HG02885 (cell line): ENCODE measurements at regions not wholly inside any gene's neighbourhood (a gene's known extent, or its start where the extent isn't known, plus 50 kb on each side); places are given as distances from the start of the nearest gene placed in this dataset.

Source experiments
- ATAC-seq: cut with Tn5 transposase; IDR thresholded peaks from one replicate; pipeline ENCODE4 v1.9.1; 2021; ENCODE audit warnings: mild to moderate bottlenecking; ENCODE audit not compliant: unreplicated experiment, poor library complexity

DNA sequence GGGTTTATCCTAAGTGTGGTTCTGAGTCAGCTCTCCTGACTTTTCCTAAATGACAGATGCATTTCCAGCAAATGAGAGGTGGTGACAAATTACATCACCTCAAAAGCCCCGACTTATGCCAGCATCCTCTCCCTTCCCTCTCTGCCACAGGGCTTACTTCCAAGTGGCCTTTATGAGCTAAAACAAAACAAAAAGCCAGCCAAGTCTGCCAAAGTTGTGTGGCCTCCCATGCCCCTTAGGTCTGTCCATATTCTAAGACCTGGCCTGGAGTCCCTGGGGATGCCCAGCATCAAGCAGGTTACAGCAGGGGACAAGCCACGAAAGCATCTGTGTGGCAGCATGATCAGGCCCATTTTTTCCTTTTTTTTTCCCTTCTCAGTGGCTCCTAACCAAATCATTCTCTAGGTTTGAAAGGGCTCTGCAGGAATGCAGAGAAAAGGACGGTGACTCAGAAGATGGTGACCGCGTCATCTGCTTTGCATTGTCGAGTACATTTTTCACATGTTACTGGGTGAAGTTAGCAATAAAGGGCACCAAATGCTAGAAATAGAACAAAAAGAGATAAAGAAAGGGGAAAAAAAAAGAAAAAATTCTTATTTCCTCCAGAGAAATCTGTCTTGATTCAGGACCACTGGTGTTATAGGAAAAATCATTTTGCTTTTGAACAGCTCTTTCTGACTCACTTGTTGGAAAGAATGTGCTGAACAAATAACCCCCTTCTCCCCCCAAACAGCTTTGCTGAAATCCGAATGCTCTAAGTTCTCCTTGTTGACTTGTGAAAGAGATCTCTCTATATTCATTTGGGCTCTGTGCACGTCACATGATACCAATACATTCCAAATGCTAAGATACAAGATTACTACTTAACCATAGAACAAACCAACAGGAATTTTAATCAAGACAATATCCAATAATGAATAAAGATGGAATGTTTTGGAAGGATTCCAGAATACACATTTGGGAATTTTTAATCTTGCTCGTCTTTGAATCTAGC is 178.7 kb downstream of the EN1 start:
- ATAC-seq, result no peak

GRCh38 chr2:118667964-118668363 is 179.5 kb downstream of the EN1 start:
- ATAC-seq, result no peak

DNA sequence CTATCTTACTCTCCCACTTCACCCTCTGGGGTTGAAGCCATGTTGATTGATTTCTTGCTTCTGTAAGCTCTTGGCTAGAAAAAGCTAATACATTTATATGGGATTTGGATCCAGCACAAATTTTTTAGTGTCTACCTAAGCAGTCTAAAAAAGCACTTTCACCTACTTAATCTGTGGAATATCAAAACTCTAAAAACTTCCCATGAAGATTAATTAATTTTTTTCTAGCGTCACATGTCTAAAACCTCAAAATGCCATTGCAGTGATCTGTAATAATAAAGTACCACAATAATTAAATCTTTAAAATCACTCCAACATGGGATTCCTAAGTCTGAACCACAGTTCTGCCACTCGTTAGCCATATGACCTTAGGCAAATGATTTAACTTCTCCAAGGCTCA is 180.1 kb downstream of the EN1 start:
- no peak for ATAC-seq

- ATAC-seq, result no peak
Observed at GRCh38 chr2:118665784-118666529, 181.5 kb downstream of the EN1 start.

DNA sequence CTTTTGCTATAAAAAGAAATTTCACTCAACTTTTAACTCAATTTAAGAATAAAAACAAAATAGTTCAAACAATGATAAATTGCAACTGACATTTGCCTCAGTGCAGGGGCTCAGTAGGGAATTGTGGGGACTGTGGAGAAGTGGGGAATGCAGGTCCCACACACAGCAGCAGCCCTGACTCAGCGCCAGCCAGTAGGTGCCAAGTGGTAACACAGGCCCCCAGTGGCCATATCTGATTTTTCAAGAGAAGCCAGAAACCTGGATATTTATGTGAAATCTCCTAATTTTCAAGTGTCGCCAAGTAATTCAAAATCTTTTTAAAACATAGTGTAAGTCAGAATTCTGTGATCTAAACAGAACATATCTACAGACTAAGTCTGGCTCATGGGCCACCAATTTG is 186.3 kb downstream of the EN1 start:
- ATAC-seq, result no peak

DNA sequence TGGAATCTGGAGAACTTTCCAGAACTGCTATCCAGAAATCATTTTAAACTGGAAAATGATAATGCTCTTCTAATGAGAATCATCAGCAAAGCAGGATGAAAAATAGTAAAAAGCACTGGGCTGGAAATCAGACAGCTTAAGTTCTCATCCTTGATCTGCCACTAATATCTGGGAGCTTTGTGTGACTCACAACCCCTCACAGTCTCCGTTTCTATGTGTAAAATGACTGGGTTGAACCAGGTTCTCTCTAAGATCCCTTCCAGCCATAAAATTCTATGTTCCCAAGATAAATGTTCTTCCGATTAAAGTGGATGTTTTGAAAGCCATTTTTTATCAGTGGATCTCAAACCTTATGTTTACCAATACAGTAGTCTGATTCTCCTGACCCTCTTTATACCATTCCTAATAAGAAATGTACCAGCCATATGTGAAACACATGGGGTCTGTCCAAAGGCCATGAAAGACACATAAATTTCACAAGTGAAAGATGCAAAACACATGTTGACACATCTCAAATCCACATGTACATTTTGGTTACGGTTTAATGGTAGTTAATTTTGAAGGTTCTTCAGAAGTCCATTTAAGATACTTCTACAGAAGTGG is 188.8 kb downstream of the EN1 start:
- ATAC-seq, result no peak

DNA sequence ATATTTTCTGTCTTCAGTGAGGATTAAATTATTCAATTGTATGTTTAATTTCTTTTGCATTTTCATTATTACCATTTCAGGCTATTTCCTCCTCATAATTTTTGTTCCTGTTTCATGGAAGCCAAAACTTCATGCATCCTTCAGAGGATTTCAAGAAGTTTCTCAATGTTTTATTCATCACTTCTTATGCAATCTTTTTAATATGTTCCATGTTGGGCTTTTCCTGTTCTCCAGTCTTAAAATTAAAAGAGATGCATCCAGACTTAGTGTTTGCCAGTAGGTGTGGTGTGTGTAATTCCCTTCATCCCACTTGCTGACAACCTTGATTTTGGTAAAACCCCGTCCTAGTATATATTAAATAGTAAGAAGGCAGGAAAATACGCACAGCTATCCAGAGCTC is 190.0 kb downstream of the EN1 start:
- no peak for ATAC-seq

GRCh38 chr2:118654945-118655344 is 192.5 kb downstream of the EN1 start:
- no peak for ATAC-seq

GRCh38 chr2:118650327-118650726 is 197.1 kb downstream of the EN1 start:
- ATAC-seq, result no peak

- no peak for ATAC-seq
Observed at GRCh38 chr2:118645876-118646275, 201.6 kb downstream of the EN1 start.

DNA sequence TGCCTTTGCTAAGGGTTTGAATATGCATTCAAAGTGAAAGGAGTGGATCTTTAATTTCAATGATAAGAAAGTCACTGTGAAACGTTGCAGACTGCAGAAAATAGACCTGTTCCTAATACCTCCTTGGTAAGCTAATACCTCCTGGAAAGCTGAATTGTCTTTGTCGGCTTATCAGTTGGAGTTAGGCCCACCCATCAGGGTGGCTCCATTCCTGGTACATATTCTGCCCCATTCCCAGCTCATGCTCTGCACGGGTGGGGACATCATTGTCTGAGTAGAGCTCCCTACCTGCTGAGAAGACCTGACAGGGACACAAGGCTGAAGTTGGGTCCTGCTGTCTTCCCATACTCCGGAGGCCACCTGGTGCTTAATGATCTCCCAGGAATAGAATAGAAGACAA is 203.3 kb downstream of the EN1 start:
- no peak for ATAC-seq

- no peak for ATAC-seq
Observed at GRCh38 chr2:118643294-118643693, 204.2 kb downstream of the EN1 start.

GRCh38 chr2:118642501-118642900 is 204.9 kb downstream of the EN1 start:
- no peak for ATAC-seq

DNA sequence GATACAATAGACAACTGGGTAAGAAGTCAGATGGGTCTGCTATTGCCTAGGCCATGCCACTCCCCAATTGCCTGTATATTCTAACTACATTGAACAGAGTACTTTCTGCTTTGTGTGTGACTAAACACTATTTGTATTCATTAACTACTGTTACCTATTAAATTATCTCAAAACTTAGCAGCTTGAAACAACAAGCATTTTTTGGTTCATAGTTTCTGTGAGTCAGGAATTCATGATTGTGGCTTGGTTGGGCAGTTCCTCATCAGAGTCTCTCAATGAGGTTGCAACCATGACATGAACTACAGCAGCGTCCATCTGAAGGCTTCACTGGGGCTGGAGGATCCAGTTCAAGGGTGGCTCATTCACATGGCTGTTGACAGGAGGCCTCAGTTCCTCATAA is 205.7 kb downstream of the EN1 start:
- no peak for ATAC-seq

- no peak for ATAC-seq
Observed at GRCh38 chr2:118639371-118639770, 208.1 kb downstream of the EN1 start.

DNA sequence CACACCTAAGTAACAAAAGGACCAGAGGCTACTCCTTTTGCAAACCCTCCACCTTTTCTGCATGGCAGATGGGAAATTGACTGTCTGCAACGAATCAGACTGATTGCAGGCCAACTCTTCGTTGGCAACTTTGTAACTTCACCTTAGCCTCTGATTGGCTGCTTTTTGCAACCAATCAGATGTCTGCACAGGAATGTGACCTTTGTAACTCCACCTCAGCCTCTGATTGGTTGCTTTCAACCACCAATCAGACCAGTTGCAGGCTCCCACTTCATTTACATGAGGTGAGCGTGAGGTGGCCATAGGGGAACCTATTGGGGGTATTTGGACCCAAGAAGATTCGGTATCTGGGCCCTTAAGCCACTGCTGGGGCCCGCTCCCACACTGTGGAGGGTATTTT is 209.0 kb downstream of the EN1 start:
- ATAC-seq, result no peak

GRCh38 chr2:118635891-118636290 is 211.6 kb downstream of the EN1 start:
- ATAC-seq, result no peak

DNA sequence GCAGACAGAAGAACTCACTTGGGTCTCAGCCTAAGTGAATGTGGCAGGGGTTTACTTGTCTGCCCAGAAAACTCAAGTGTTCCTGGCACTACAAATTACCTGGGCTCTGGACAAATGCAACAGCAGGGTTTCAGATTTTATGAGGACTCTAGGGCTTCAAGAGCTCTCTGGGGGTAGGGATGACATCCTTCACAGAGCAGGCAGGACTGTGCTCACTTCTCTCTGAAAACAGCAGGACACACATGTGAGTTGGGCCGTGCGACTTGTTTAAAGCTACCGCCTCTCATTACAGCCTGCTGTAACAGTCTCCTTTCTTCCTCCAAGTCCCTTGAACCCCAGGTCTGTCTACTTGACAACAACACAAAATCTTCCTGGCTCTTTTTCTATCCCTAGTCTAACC is 212.6 kb downstream of the EN1 start:
- no peak for ATAC-seq

GRCh38 chr2:118633371-118634018 is 214.0 kb downstream of the EN1 start:
- no peak for ATAC-seq

- ATAC-seq, result no peak
Observed at GRCh38 chr2:118632921-118633320, 214.5 kb downstream of the EN1 start.

- ATAC-seq, result no peak
Observed at GRCh38 chr2:118627156-118627555, 220.3 kb downstream of the EN1 start.
